Mesenchymal stem cell (in vitro differentiated cells and primary cell): ENCODE measurements at regions not wholly inside any gene's neighbourhood (a gene's known extent, or its start where the extent isn't known, plus 50 kb on each side); places are given as distances from the start of the nearest gene placed in this dataset.
A peak's percentile ranks its signal among the peaks of the same experiment; 100 is the strongest.

Experiments
- DNase-seq: peaks from one replicate; pipeline ENCODE4 v3.0.0-alpha.2; 2013
- H2AFZ ChIP-seq: one replicate; pipeline ENCODE4 v1.6.1; 2013; ENCODE audit warnings: low read depth, mild to moderate bottlenecking, control low read depth, inconsistent platforms, low read length, moderate library complexity
- H2AK5ac ChIP-seq: 2 replicates; pipeline ENCODE4 v1.6.1; 2013; ENCODE audit warnings: low read length, moderate library complexity, mild to moderate bottlenecking, inconsistent platforms; ENCODE audit not compliant: severe bottlenecking
- H2BK120ac ChIP-seq: one replicate; pipeline ENCODE4 v1.6.1; 2013; ENCODE audit warnings: low read depth, mild to moderate bottlenecking, inconsistent platforms, low read length, moderate library complexity
- H2BK12ac ChIP-seq, 2 experiments: one replicate each; pipeline ENCODE4 v1.6.1; 2013; ENCODE audit warnings: inconsistent platforms in 2 of 2, low read length in 2 of 2, mild to moderate bottlenecking in 2 of 2, moderate library complexity in 2 of 2, control low read depth in 1 of 2
- H2BK15ac ChIP-seq: one replicate; pipeline ENCODE4 v1.6.1; 2013; ENCODE audit warnings: mild to moderate bottlenecking, low read depth, inconsistent platforms; ENCODE audit not compliant: poor library complexity, severe bottlenecking
- H2BK5ac ChIP-seq: 2 replicates; pipeline ENCODE4 v1.6.1; 2013; ENCODE audit warnings: low read depth, mild to moderate bottlenecking, low read length, control low read depth, inconsistent platforms; ENCODE audit not compliant: poor library complexity, severe bottlenecking
- H3K14ac ChIP-seq, 2 experiments: one replicate each; pipeline ENCODE4 v1.6.1; 2013; ENCODE audit warnings: inconsistent platforms in 2 of 2, low read length in 2 of 2, control low read depth in 1 of 2, mild to moderate bottlenecking in 1 of 2, moderate library complexity in 1 of 2
- H3K18ac ChIP-seq, 2 experiments: one replicate each; pipeline ENCODE4 v1.6.1; 2013; ENCODE audit warnings: inconsistent platforms in 2 of 2, low read length in 2 of 2, control low read depth in 1 of 2, low read depth in 1 of 2, mild to moderate bottlenecking in 1 of 2
- H3K23ac ChIP-seq, 2 experiments: one replicate each; pipeline ENCODE4 v1.6.1; 2013; ENCODE audit warnings: inconsistent platforms in 2 of 2, low read length in 2 of 2, mild to moderate bottlenecking in 2 of 2, moderate library complexity in 2 of 2, control low read depth in 1 of 2
- H3K27ac ChIP-seq: 2 replicates; pipeline ENCODE4 v1.5.1; 2013; ENCODE audit warnings: mild to moderate bottlenecking, moderate library complexity, low read length, control low read depth, inconsistent platforms; ENCODE audit not compliant: poor library complexity, severe bottlenecking
- H3K27me3 ChIP-seq, 2 experiments: 2 replicates each; pipeline versions ENCODE4 v1.6.1 to v1.7.0; 2013; ENCODE audit warnings: low read length in 2 of 2, mild to moderate bottlenecking in 2 of 2, moderate library complexity in 2 of 2, control low read depth in 1 of 2, inconsistent platforms in 1 of 2; ENCODE audit not compliant: control insufficient read depth in 1 of 2, insufficient read depth in 1 of 2
- H3K36me3 ChIP-seq, 2 experiments: 2 replicates each; pipeline versions ENCODE4 v1.6.1 to v1.7.0; 2013; ENCODE audit warnings: low read length in 2 of 2, control low read depth in 1 of 2, inconsistent platforms in 1 of 2, low read depth in 1 of 2, mild to moderate bottlenecking in 1 of 2; ENCODE audit not compliant: insufficient read depth in 2 of 2, control insufficient read depth in 1 of 2
- H3K4ac ChIP-seq, 2 experiments: one replicate each; pipeline ENCODE4 v1.6.1; 2013; ENCODE audit warnings: inconsistent platforms in 2 of 2, low read length in 2 of 2, mild to moderate bottlenecking in 2 of 2, moderate library complexity in 2 of 2, control low read depth in 1 of 2, low read depth in 1 of 2
- H3K4me1 ChIP-seq: 2 replicates; pipeline ENCODE4 v1.6.1; 2013; ENCODE audit warnings: low read depth, low read length, control low read depth; ENCODE audit not compliant: control insufficient read depth, insufficient read depth
- H3K4me2 ChIP-seq: 2 replicates; pipeline ENCODE4 v1.6.1; 2013; ENCODE audit warnings: low read length, mild to moderate bottlenecking, inconsistent platforms; ENCODE audit not compliant: poor library complexity, severe bottlenecking
- H3K4me3 ChIP-seq, 2 experiments: 2 replicates each; pipeline versions ENCODE4 v1.5.1 to v1.7.0; 2013; ENCODE audit warnings: low read length in 2 of 2, mild to moderate bottlenecking in 2 of 2, control low read depth in 1 of 2, low read depth in 1 of 2; ENCODE audit not compliant: insufficient read depth in 1 of 2
- H3K79me1 ChIP-seq: replicated peaks from 2 replicates; pipeline ENCODE4 v1.6.1; 2013; ENCODE audit warnings: mild to moderate bottlenecking, control low read depth, low read length, inconsistent platforms; ENCODE audit not compliant: poor library complexity, severe bottlenecking
- H3K9ac ChIP-seq: 2 replicates; pipeline ENCODE4 v1.7.0; 2013; ENCODE audit warnings: mild to moderate bottlenecking, low read length, moderate library complexity
- H3K9me3 ChIP-seq: 2 replicates; pipeline ENCODE4 v1.7.0; 2013; ENCODE audit warnings: mild to moderate bottlenecking, low read length; ENCODE audit not compliant: control insufficient read depth
- H4K8ac ChIP-seq: one replicate; pipeline ENCODE4 v1.6.1; 2013; ENCODE audit warnings: inconsistent platforms, mild to moderate bottlenecking, low read length, moderate library complexity
- H4K91ac ChIP-seq: one replicate; pipeline ENCODE4 v1.6.1; 2013; ENCODE audit warnings: mild to moderate bottlenecking, low read length, inconsistent platforms
- WGBS: methylation state at CpG from one replicate; pipeline ENCODE4 v1.1.7; 2013; ENCODE audit warnings: mixed read lengths; 5-methylcytosine and 5-hydroxymethylcytosine counted together

DNA sequence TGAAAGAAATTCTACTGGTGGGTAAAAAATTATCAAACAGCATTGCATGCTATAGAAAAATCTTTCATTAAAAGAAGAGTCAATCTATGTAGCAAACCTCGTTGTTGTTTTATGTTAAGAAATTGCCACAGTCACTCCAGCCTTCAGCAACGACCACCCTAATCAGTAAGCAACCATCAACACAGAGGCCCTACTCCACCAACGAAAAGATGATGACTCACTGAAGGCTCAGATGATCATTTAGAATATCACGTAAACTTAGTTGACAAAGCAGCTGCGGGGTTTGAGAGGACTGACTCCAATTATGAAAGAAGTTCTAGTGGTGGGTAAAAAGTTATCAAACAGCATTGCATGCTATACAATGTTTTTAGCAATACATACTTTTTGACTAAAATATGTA is 242.6 kb downstream of the DRD1 start:
- H3K9me3 ChIP-seq = peaks cover 3% of the 10 kb centered on the region
- no peak overlapping the region for H2AFZ ChIP-seq
- H4K91ac ChIP-seq = no peak overlapping the region
- H3K4ac ChIP-seq = no peak overlapping the region
- H2BK120ac ChIP-seq = no peak overlapping the region
- no peak overlapping the region for H4K8ac ChIP-seq
- no peak overlapping the region for H3K4me3 ChIP-seq
- no peak overlapping the region for H3K18ac ChIP-seq
- H3K4me1 ChIP-seq = no peaks in the 10 kb centered on the region
- no peak overlapping the region for H2BK12ac ChIP-seq
- no peak overlapping the region for H3K23ac ChIP-seq
- WGBS = 72% methylated on average over 3 of the region's 5 CpGs
- no peak overlapping the region for H2BK15ac ChIP-seq
- no peak overlapping the region for H3K27ac ChIP-seq
- H3K9ac ChIP-seq = no peak overlapping the region
- peaks cover 0 to 13% of the 10 kb centered on the region in 2 experiments for H3K27me3 ChIP-seq
- no peak for DNase-seq
- no peak overlapping the region for H2BK5ac ChIP-seq
- no peaks in the 10 kb centered on the region for H3K79me1 ChIP-seq
- H3K4me2 ChIP-seq = no peak overlapping the region
- H3K36me3 ChIP-seq = no peaks in the 10 kb centered on the region
- H3K14ac ChIP-seq = no peak overlapping the region
- no peak overlapping the region for H2AK5ac ChIP-seq

DNA sequence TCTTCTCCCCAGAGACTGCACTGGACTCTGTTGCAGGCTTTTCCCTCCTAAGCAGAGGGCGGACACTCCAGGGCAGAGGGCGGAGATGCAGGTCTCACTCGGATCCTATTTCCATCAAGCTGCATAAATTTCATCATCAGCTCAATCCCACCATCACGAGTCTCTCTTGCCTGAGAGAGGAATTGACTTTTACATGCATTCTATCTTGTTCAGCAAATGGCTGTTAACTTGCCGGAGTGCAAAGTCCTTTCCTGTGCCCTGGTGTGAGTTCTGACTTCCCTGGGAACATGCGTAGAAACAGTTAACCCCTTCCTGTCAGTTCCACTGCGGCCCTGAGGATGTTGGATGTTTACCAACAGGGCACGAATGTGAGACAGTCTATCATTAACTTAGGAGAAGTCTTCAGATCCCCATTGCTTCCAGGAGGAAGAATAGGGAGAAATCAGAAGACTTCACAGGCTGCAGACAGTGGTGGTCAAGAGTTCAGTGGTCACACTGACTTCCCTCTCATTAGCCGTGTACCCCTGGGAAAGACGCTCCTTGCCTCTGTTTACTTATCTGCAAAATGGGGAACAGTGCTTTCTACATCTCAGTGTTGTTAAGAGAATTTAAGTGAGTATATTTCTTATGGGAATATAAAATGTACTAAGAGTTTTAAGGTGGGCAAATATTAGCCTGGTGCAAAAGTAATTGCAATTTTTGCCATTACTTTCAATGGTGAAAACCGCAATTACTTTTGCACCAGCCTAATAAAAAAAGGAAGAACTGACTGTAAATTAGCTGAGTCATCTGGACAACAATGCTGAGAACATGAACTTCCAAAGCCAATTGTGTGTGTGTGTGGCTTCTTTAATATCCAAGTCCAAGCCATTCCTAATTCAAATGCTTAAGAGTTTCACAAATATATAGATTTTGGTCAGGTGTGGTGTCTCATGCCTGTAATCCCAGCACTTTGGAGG is 248.0 kb downstream of the DRD1 start:
- no peaks in the 10 kb centered on the region for H3K4me1 ChIP-seq
- no peak overlapping the region for H3K4ac ChIP-seq
- H3K9ac ChIP-seq = peak overlapping the region; percentile 6
- no peak overlapping the region for H2AFZ ChIP-seq
- H3K36me3 ChIP-seq = no peaks in the 10 kb centered on the region
- H2BK120ac ChIP-seq = no peak overlapping the region
- DNase-seq = no peak
- no peak overlapping the region for H3K27ac ChIP-seq
- peaks cover 6% of the 10 kb centered on the region for H3K9me3 ChIP-seq
- H4K91ac ChIP-seq = no peak overlapping the region
- no peak overlapping the region for H3K18ac ChIP-seq
- no peak overlapping the region for H3K4me3 ChIP-seq
- H3K4me2 ChIP-seq = no peak overlapping the region
- H2BK15ac ChIP-seq = no peak overlapping the region
- H2BK5ac ChIP-seq = no peak overlapping the region
- H3K14ac ChIP-seq = no peak overlapping the region
- 41% methylated on average over 11 of the region's 11 CpGs for WGBS
- H2BK12ac ChIP-seq = no peak overlapping the region
- peaks cover 0 to 27% of the 10 kb centered on the region in 2 experiments for H3K27me3 ChIP-seq
- H3K23ac ChIP-seq = no peak overlapping the region
- no peaks in the 10 kb centered on the region for H3K79me1 ChIP-seq
- H4K8ac ChIP-seq = no peak overlapping the region
- H2AK5ac ChIP-seq = no peak overlapping the region

DNA sequence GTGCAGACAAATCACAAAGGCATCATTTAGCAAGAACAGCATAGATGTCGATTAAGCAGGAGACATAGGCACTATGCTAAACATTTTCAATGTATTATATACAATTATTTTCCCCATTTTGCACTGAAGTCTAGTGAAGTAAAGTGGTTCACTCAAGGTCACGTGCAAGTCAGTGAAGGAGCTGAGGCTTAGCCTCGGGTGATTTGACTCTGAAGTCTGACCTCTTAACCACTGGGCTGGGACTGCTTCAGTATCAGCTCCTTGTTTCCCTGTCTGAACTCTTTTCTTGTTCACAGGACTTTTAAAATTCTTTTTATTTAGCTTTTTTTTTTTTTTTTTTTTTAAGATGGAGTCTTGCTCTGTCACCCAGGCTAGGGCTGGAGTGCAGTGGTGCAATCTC is 262.7 kb downstream of the DRD1 start:
- WGBS = 76% methylated on average over 2 of the region's 3 CpGs

DNA sequence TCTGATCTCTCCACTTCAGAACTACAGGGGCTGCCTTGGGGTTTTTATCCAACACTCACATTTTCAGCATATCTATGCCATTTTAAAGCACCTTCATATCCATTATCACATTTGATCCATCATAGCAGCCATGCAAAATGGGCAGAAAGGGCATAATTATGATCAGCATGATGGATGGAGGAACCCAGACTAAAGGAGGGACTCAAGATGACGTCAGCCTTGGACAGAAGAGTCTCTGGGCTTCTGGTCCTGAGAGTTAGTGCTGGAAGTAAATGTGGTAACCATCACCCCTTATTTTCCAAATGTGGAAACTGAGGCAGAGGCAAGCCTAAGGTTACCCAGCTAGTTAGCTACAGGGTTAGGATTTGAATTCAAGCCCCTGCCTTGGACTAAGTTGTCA is 273.1 kb downstream of the DRD1 start:
- no peak overlapping the region for H3K18ac ChIP-seq
- no peak overlapping the region for H2AK5ac ChIP-seq
- peaks cover 0 to 10% of the 10 kb centered on the region in 2 experiments for H3K27me3 ChIP-seq
- no peak for DNase-seq
- 53% methylated on average over 1 of the region's 1 CpG for WGBS
- H3K27ac ChIP-seq = no peak overlapping the region
- no peaks in the 10 kb centered on the region for H3K4me1 ChIP-seq
- H2BK5ac ChIP-seq = no peak overlapping the region
- H2BK15ac ChIP-seq = no peak overlapping the region
- H2BK12ac ChIP-seq = no peak overlapping the region
- no peak overlapping the region for H3K4me3 ChIP-seq
- no peak overlapping the region for H3K14ac ChIP-seq
- no peaks in the 10 kb centered on the region for H3K36me3 ChIP-seq
- no peak overlapping the region for H4K8ac ChIP-seq
- no peak overlapping the region for H2AFZ ChIP-seq
- H2BK120ac ChIP-seq = no peak overlapping the region
- H3K9me3 ChIP-seq = no peaks in the 10 kb centered on the region
- no peak overlapping the region for H3K4me2 ChIP-seq
- H4K91ac ChIP-seq = no peak overlapping the region
- H3K23ac ChIP-seq = no peak overlapping the region
- no peak overlapping the region for H3K4ac ChIP-seq
- no peak overlapping the region for H3K9ac ChIP-seq
- no peaks in the 10 kb centered on the region for H3K79me1 ChIP-seq

More for the DNA sequence above, 262.7 kb downstream of the DRD1 start:
- Histone ChIP-seq H3K4me2 (no peak overlapping the region), H2BK12ac (no peak overlapping the region), H2AK5ac (no peak overlapping the region), H3K18ac (no peak overlapping the region), H3K79me1 (no peaks in the 10 kb centered on the region), H3K27me3 (peaks cover 0 to 7% of the 10 kb centered on the region in 2 experiments), H2BK5ac (no peak overlapping the region), H2BK15ac (no peak overlapping the region), H2AFZ (no peak overlapping the region), H3K27ac (no peak overlapping the region), H3K4ac (no peak overlapping the region), H3K4me1 (no peaks in the 10 kb centered on the region), H3K14ac (no peak overlapping the region), H2BK120ac (no peak overlapping the region), H3K9ac (no peak overlapping the region), H4K91ac (no peak overlapping the region), H3K9me3 (no peaks in the 10 kb centered on the region), H3K36me3 (no peaks in the 10 kb centered on the region), H3K23ac (no peak overlapping the region), H3K4me3 (no peak overlapping the region), H4K8ac (no peak overlapping the region)
- no peak for DNase-seq
